Smooth muscle cell (in vitro differentiated cells): ENCODE measurements at regions not wholly inside any gene's neighbourhood (a gene's known extent, or its start where the extent isn't known, plus 50 kb on each side); places are given as distances from the start of the nearest gene placed in this dataset.
"Not testable (repeated sequence)": the region's sequence is repeated elsewhere in the genome, so short reads cannot be mapped to it uniquely, and the experiment has no call there.

Experiments
- DNase-seq: peaks from one replicate; lab custom pipeline; 2025; ENCODE audit not compliant: unreplicated experiment; lab: John Stamatoyannopoulos, UW
- H2AFZ ChIP-seq: fragments of 200-600 bp; sonication (generic); 2 replicates; pipeline ENCODE4 v1.6.0; 2016; ENCODE audit warnings: antibody characterized with exemption, low read depth, mild to moderate bottlenecking
- H3F3A ChIP-seq: fragments of 200-600 bp; sonication (generic); 2 replicates; pipeline ENCODE4 v1.6.0; 2017; ENCODE audit warnings: antibody characterized with exemption, low read depth
- H3K27ac ChIP-seq: fragments of 200-600 bp; sonication (generic); 2 replicates; pipeline ENCODE4 v1.5.1; 2016; ENCODE audit warnings: low read depth, mild to moderate bottlenecking
- H3K27me3 ChIP-seq: fragments of 200-600 bp; sonication (generic); 2 replicates; pipeline ENCODE4 v1.6.1; 2016; ENCODE audit warnings: low read depth, mild to moderate bottlenecking
- H3K36me3 ChIP-seq: fragments of 200-600 bp; sonication (generic); 2 replicates; pipeline ENCODE4 v1.5.1; 2016; ENCODE audit warnings: low read depth
- H3K4me1 ChIP-seq: fragments of 200-600 bp; sonication (generic); 2 replicates; pipeline ENCODE4 v1.5.1; 2016; ENCODE audit warnings: low read depth
- H3K4me2 ChIP-seq: fragments of 200-600 bp; sonication (generic); 2 replicates; pipeline ENCODE4 v1.6.0; 2016; ENCODE audit warnings: mild to moderate bottlenecking
- H3K4me3 ChIP-seq: fragments of 200-600 bp; sonication (generic); 2 replicates; pipeline ENCODE4 v1.5.1; 2016; ENCODE audit warnings: mild to moderate bottlenecking
- H3K79me2 ChIP-seq: fragments of 200-600 bp; sonication (generic); 2 replicates; pipeline ENCODE4 v1.6.0; 2016; ENCODE audit warnings: low read depth, mild to moderate bottlenecking
- H3K9ac ChIP-seq: fragments of 200-600 bp; sonication (generic); 2 replicates; pipeline ENCODE4 v1.6.0; 2016; ENCODE audit warnings: low read depth
- H3K9me3 ChIP-seq: fragments of 200-600 bp; sonication (generic); replicated peaks from 2 replicates; pipeline ENCODE4 v1.5.1; 2016; ENCODE audit warnings: low read depth
- H4K20me1 ChIP-seq: fragments of 200-600 bp; sonication (generic); 2 replicates; pipeline ENCODE4 v1.6.0; 2016; ENCODE audit warnings: low read depth
- CTCF ChIP-seq: fragments of 200-600 bp; sonication (generic); IDR thresholded peaks from 2 replicates; pipeline ENCODE4 v1.5.1; 2017; ENCODE audit warnings: borderline replicate concordance, mild to moderate bottlenecking, antibody characterized with exemption; ENCODE audit not compliant: insufficient read depth, poor library complexity, severe bottlenecking
- WGBS: methylation state at CpG from one replicate; pipeline ENCODE4 v1.1.7; 2016; ENCODE audit warnings: low lambda C conversion rate; 5-methylcytosine and 5-hydroxymethylcytosine counted together

- no peak for TF ChIP-seq CTCF
- no peak overlapping the region for H3K27ac ChIP-seq
- no peak overlapping the region for H2AFZ ChIP-seq
- no peaks in the 10 kb centered on the region for H3K27me3 ChIP-seq
- DNase-seq: no peak
- no peaks in the 10 kb centered on the region for H3F3A ChIP-seq
- H3K4me1 ChIP-seq: no peaks in the 10 kb centered on the region
- H3K79me2 ChIP-seq: no peaks in the 10 kb centered on the region
- no peaks in the 10 kb centered on the region for H3K9me3 ChIP-seq
- no peaks in the 10 kb centered on the region for H4K20me1 ChIP-seq
- no peak overlapping the region for H3K4me3 ChIP-seq
- no peaks in the 10 kb centered on the region for H3K36me3 ChIP-seq
- H3K9ac ChIP-seq: no peak overlapping the region
- no peak overlapping the region for H3K4me2 ChIP-seq
These were observed 553.3 kb upstream of the KLHL4 start for GRCh38 chrX:86964321-86964720.

- Histone ChIP-seq H3F3A (no peaks in the 10 kb centered on the region), H3K27me3 (no peaks in the 10 kb centered on the region), H3K36me3 (no peaks in the 10 kb centered on the region), H3K79me2 (no peaks in the 10 kb centered on the region), H3K27ac (no peak overlapping the region), H2AFZ (no peak overlapping the region), H3K9me3 (no peaks in the 10 kb centered on the region), H3K9ac (no peak overlapping the region), H3K4me2 (no peak overlapping the region), H3K4me1 (no peaks in the 10 kb centered on the region), H3K4me3 (no peak overlapping the region), H4K20me1 (no peaks in the 10 kb centered on the region)
- no peak for TF ChIP-seq CTCF
- 69% methylated on average over 2 of the region's 2 CpGs for WGBS
- DNase-seq: no peak
These were observed 536.2 kb upstream of the KLHL4 start for GRCh38 chrX:86981326-86981879.

- not testable (repeated sequence) for H2AFZ ChIP-seq, H3K27ac ChIP-seq, H3K9me3 ChIP-seq, H3K4me3 ChIP-seq, H3K27me3 ChIP-seq, H3K4me1 ChIP-seq, H3K4me2 ChIP-seq, H4K20me1 ChIP-seq, DNase-seq, H3F3A ChIP-seq, H3K36me3 ChIP-seq, H3K9ac ChIP-seq, H3K79me2 ChIP-seq
- WGBS: 77% methylated on average over 4 of the region's 4 CpGs
These were observed 530.3 kb upstream of the KLHL4 start for GRCh38 chrX:86987351-86987750.

- Histone ChIP-seq H3K36me3 (no peaks in the 10 kb centered on the region), H3K9ac (no peak overlapping the region), H3F3A (no peaks in the 10 kb centered on the region), H3K27ac (no peak overlapping the region), H3K4me2 (no peak overlapping the region), H3K4me3 (no peak overlapping the region), H3K79me2 (no peaks in the 10 kb centered on the region), H3K9me3 (no peaks in the 10 kb centered on the region), H3K4me1 (no peaks in the 10 kb centered on the region), H2AFZ (no peak overlapping the region), H4K20me1 (no peaks in the 10 kb centered on the region), H3K27me3 (no peaks in the 10 kb centered on the region)
- DNase-seq: no peak
- no peak for TF ChIP-seq CTCF
These were observed 514.6 kb upstream of the KLHL4 start for GRCh38 chrX:87003031-87003430.
